Glomerular visceral epithelial cell (primary cell): ENCODE measurements at regions not wholly inside any gene's neighbourhood (a gene's known extent, or its start where the extent isn't known, plus 50 kb on each side); places are given as distances from the start of the nearest gene placed in this dataset.
"Not testable (repeated sequence)": the region's sequence is repeated elsewhere in the genome, so short reads cannot be mapped to it uniquely, and the experiment has no call there.

ENCODE experiments used
- DNase-seq: peaks from one replicate; pipeline ENCODE4 v3.0.0-alpha.2; 2016; ENCODE audit errors: extremely low spot score

- DNase-seq = not testable (repeated sequence)
Measured at GRCh38 chr6:131504387-131504786, 68.6 kb upstream of the ARG1 start.

GRCh38 chr6:131510094-131510493 is 62.9 kb upstream of the ARG1 start:
- no peak for DNase-seq

GRCh38 chr6:131510591-131510990 is 62.4 kb upstream of the ARG1 start:
- no peak for DNase-seq

GRCh38 chr6:131519670-131520436 is 53.2 kb upstream of the ARG1 start:
- peak; percentile 36 for DNase-seq
